Keratinocyte (primary cell): ENCODE measurements at regions not wholly inside any gene's neighbourhood (a gene's known extent, or its start where the extent isn't known, plus 50 kb on each side); places are given as distances from the start of the nearest gene placed in this dataset.

Experiments used
- EZH2 ChIP-seq: IDR thresholded peaks from one replicate; pipeline ENCODE4 v1.6.1; 2012; ENCODE audit warnings: inconsistent platforms, mild to moderate bottlenecking, low read length, moderate library complexity
- TF ChIP-seq, protein P1 (sequence below), 3 experiments: IDR thresholded peaks in 1 of 3; conservative IDR thresholded peaks in 1 of 3; optimal IDR thresholded peaks in 1 of 3; 2 replicates in 2 of 3; 3 replicates in 1 of 3; pipeline versions ENCODE3 to v1.5.1; 2011; ENCODE audit warnings: low read length in 3 of 3, mild to moderate bottlenecking in 3 of 3, moderate library complexity in 2 of 3, control low read depth in 1 of 3, inconsistent platforms in 1 of 3; ENCODE audit not compliant: insufficient read depth in 2 of 3; ENCODE audit errors: extremely low read depth in 1 of 3

DNA sequence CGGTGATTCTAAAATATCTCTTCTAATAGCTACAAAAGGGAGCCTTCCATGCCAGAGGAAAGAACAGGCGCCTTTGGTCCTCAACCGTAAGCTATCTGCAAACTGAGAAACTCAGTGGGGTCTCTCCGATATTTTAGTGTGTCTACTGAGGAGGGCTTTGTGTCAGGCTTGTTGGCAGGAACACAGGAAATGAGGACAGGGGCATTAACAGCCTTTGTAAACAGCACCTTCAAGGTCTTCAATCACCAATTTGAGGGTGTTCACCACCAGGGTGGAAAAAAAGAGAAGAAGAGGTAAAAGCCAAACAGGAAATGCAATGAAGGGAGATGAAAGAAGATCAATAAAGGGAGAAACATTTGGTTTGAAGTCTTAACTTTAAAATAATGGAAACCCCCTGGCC is 580.1 kb upstream of the SALL1 start:
- TF ChIP-seq, protein P1, sequence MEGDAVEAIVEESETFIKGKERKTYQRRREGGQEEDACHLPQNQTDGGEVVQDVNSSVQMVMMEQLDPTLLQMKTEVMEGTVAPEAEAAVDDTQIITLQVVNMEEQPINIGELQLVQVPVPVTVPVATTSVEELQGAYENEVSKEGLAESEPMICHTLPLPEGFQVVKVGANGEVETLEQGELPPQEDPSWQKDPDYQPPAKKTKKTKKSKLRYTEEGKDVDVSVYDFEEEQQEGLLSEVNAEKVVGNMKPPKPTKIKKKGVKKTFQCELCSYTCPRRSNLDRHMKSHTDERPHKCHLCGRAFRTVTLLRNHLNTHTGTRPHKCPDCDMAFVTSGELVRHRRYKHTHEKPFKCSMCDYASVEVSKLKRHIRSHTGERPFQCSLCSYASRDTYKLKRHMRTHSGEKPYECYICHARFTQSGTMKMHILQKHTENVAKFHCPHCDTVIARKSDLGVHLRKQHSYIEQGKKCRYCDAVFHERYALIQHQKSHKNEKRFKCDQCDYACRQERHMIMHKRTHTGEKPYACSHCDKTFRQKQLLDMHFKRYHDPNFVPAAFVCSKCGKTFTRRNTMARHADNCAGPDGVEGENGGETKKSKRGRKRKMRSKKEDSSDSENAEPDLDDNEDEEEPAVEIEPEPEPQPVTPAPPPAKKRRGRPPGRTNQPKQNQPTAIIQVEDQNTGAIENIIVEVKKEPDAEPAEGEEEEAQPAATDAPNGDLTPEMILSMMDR (optimal IDR thresholded peaks at IDR 0.05 in 1 of 3, IDR thresholded peaks at IDR 0.05 in 1 of 3, conservative IDR thresholded peaks at IDR 0.05 in 1 of 3; ENCODE audit: extremely low read depth in 1 of 3, insufficient read depth in 2 of 3, low read length in 3 of 3): no peak
- no peak for TF ChIP-seq EZH2
